ENCODE measurements at regions not wholly inside any gene's neighbourhood (a gene's known extent, or its start where the extent isn't known, plus 50 kb on each side); places are given as distances from the start of the nearest gene placed in this dataset.

- no peak for TF ChIP-seq POLR2AphosphoS5 (IDR thresholded peaks at IDR 0.05; ENCODE audit: borderline replicate concordance, low read depth, low read length)
- no peak for TF ChIP-seq EZH2 (IDR thresholded peaks at IDR 0.05)
- no peak for TF ChIP-seq FOXP2 (optimal IDR thresholded peaks at IDR 0.05; ENCODE audit: control extremely low read depth, extremely low read length, insufficient read depth)
Observed at GRCh38 chr17:71730871-71731270, 389.9 kb upstream of the SOX9 start.
